Body of pancreas (tissue), 4 donors: ENCODE measurements at regions not wholly inside any gene's neighbourhood (a gene's known extent, or its start where the extent isn't known, plus 50 kb on each side); places are given as distances from the start of the nearest gene placed in this dataset.

Source experiments
- CTCF ChIP-seq, 7 experiments: fragments of 450-650 bp in 4 of 7; fragments of 200-600 bp in 3 of 7; sonication (generic) in 3 of 7; IDR thresholded peaks; one replicate each; pipeline ENCODE4 v1.5.1; 2016 to 2019; ENCODE audit warnings: antibody characterized with exemption in 7 of 7
- POLR2A ChIP-seq, 3 donors: fragments of 450-650 bp; IDR thresholded peaks; one replicate each; pipeline ENCODE4 v1.6.1; 2016; ENCODE audit warnings: antibody characterized with exemption in 3 of 3, mild to moderate bottlenecking in 2 of 3

- TF ChIP-seq POLR2A (IDR thresholded peaks at IDR 0.05) (no peak), CTCF (IDR thresholded peaks at IDR 0.05) (no peak)
Measured at GRCh38 chr1:30363031-30363430, 360.4 kb downstream of the MATN1 start.
